NCI-H2196 treated with DMSO at 0.1 percent for 48 hours (cell line): ENCODE measurements at regions not wholly inside any gene's neighbourhood (a gene's known extent, or its start where the extent isn't known, plus 50 kb on each side); places are given as distances from the start of the nearest gene placed in this dataset.

Experiments used
- DNase-seq: peaks from one replicate; lab custom pipeline; 2025; ENCODE audit not compliant: unreplicated experiment; lab: John Stamatoyannopoulos, UW

GRCh38 chr2:42939411-42940206 is 147.2 kb upstream of the HAAO start:
- no peak for DNase-seq

GRCh38 chr2:42938671-42939370 is 146.4 kb upstream of the HAAO start:
- DNase-seq, result no peak

- no peak for DNase-seq
Measured at GRCh38 chr2:42937171-42937875, 144.9 kb upstream of the HAAO start.

- DNase-seq, result no peak
Measured at GRCh38 chr2:42935692-42936671, 143.6 kb upstream of the HAAO start.

- DNase-seq, result no peak
Measured at GRCh38 chr2:42934580-42935186, 142.3 kb upstream of the HAAO start.

- no peak for DNase-seq
Measured at GRCh38 chr2:42933824-42934254, 141.5 kb upstream of the HAAO start.

GRCh38 chr2:42932271-42933151 is 140.1 kb upstream of the HAAO start:
- DNase-seq, result no peak

- no peak for DNase-seq
Measured at GRCh38 chr2:42931818-42932195, 139.4 kb upstream of the HAAO start.

GRCh38 chr2:42931146-42931817 is 138.9 kb upstream of the HAAO start:
- DNase-seq, result no peak

- no peak for DNase-seq
Measured at GRCh38 chr2:42930025-42930581, 137.7 kb upstream of the HAAO start.

- DNase-seq, result no peak
Measured at GRCh38 chr2:42929546-42930024, 137.2 kb upstream of the HAAO start.

GRCh38 chr2:42928692-42929545 is 136.5 kb upstream of the HAAO start:
- DNase-seq, result no peak

- DNase-seq, result no peak
Measured at GRCh38 chr2:42928161-42928691, 135.8 kb upstream of the HAAO start.

GRCh38 chr2:42927334-42928160 is 135.2 kb upstream of the HAAO start:
- DNase-seq, result no peak

GRCh38 chr2:42926434-42927333 is 134.3 kb upstream of the HAAO start:
- no peak for DNase-seq
